GM19468 (cell line): ENCODE measurements at regions not wholly inside any gene's neighbourhood (a gene's known extent, or its start where the extent isn't known, plus 50 kb on each side); places are given as distances from the start of the nearest gene placed in this dataset.

Experiments used
- ATAC-seq: cut with Tn5 transposase; IDR thresholded peaks from one replicate; pipeline ENCODE4 v1.9.1; 2021; ENCODE audit warnings: mild to moderate bottlenecking, moderate library complexity, moderate number of reproducible peaks; ENCODE audit not compliant: unreplicated experiment; ENCODE audit errors: extremely low read depth

DNA sequence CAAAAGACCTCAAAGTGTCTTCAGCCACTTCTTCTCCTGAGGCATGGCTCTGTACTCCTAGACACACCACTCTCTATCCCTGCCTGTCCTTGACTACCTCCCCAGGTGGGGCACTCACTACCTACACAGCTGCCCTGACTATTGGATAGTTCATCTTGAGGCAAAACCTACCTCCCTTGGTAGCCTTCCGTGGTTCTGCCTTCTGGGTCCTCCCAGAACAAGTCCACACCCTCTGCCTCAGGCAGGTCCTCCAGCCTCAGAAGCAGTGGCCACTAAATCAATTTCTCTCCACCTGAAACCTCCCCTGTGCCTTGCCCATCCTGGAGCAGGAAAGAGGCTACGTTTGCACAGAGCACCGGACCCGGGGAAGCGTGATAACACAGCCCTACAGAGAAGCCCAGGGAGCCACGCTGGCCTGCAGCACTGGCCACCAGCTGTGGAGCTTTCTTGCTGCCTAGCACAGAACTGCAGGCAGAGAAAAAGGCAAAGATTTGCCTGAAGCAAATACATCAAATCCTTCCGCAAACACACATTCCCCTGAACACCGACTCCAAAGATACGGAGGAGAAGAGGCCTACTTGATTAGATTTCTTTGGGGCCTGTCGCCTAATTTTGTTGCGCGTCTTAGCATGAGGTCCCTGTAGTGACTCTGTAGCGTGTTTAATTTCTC, 141.8 kb downstream of the C9orf50 start:
- no peak for ATAC-seq

DNA sequence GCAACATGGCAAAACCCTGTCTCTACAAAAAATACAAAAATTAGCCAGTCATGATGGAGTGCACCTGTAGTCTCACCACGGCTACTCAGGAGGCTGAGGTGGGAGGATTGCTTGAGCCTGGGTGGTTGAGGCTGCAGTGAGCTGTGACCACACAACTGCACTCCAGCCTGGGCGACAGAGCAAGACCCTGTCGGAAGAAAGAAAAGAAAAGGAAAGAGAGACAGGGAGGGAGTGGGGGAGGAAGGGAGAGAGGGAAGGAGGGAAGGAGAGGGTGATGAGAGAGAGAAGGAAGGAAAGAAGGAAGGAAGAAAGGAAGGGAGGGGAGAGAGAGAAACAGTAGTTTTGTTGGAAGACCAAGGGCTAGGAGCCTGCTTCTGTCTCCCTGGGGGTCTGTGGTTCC, 142.4 kb downstream of the C9orf50 start:
- ATAC-seq, result no peak

DNA sequence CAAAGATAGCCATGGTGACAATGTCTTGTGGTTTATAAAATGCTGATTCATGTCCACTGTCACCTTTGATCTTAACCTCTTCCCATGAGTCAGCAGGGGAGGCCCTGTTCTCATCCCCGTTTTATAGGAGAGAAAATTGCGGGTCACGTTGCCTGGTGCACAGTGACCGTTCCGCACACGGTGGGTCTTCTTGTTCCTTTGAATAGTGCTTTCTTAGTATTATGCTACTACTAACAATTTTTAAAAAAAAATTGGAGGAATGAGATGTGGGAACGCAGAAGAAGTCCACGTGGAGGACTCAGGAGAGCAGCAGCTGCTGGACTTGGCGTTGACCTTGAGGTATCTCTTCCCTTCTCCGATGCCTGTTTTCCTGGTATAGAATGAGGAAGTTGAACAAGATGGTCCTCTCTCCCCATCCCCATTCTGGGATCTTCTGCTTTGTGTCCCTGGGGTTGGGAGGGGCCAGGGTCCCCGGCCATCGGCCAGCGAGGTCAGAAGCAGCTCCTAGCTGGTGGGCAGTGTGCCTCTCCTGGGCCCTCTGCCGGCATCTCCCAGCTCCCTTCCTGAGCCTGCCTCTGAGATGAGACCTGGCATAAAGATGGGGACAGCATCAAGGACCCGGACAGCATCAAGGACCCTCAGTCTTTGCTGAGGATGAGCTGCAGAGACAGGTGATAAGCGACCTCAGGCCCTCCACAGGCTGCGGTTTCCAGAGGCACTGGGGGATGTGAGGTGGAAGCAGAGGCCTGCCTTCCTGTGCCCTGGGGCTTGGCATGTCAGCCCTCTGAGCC, 143.9 kb downstream of the C9orf50 start:
- ATAC-seq, result no peak

DNA sequence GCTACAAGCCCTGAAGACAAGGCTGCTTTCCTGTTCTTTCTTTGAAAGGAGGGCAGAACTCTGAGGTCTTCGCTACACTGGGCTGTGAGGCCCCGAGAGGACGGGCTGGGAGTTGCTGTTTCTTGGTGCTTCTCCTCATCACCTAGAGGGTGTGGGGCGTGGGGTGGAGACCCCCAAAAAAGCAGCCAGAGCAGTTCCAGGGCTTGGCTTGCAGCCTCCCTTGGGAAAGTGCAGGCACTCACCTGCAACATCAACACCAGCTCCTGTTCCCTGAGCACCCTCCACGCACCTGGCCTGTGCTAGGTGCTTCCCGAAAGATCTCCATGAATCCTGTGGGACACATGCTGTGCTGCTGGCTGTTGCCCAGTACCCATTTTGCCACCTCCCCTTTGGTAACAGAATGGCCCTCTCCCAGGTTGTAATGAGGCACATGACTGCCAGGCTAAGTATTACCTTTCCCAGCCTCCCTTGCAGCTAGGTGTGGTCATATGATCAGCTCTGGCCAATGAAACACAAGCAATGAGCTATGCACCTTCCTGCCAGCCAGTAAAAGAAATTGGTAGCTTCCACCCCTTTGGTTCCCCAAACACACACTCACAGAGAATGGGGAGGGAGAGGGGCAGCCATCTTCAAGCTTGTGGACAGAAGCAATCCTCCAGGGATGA, 146.0 kb downstream of the C9orf50 start:
- ATAC-seq, result no peak

DNA sequence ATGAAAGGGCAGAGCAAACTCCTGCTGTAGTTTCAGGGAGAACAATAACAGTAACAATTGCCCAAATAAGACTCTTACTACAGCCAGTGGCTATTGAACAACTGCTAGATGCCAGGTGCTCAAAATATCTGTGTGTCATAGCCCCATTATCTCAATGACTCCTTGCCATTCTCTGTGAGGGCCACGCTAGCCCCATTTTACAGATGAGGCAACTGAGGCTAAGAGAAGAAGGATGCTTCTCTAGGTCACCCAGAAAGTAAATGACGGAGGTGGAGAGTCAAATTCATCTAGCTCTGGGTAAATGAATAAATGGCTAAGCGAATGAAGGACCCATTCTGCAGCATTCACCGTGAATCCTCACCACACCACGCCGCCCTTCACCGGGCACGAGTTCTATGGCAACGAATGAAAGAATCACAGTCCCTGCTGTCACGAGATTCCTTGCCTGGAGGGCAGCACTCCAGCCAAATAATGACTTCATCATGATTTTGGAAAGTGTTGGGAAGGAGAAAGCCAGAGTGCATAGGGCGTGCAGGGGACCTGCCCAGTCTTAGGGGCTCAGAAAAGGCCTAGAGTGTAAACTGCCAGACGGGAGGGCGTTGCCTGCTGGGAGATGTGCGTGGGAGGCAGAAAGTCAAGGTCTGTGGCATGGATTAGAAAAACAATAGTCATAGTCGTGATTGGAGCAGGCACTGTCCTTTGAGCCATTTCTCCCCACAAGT, 147.2 kb downstream of the C9orf50 start:
- no peak for ATAC-seq

DNA sequence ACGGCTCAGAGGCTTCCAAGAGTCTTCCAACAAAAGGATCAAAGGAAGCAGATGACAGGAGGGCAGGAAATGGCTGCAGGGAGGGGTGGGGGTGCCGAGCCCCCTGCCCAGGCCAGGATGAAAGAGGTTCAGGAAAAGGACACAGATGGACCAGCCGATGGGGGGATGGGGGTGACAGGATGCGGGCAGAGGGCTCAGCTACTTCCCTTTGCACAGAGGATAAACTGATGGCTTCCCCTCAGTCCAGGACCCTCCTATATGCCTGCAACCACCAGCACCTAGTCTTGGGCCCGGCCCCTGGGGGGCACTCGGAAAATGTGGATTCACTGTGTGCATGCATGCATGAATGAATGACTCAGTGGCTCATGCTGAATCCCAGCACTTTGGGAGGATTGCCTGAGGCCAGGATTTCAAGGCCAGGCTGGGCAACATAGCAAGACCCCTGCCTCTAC, 148.2 kb downstream of the C9orf50 start:
- ATAC-seq, result no peak

DNA sequence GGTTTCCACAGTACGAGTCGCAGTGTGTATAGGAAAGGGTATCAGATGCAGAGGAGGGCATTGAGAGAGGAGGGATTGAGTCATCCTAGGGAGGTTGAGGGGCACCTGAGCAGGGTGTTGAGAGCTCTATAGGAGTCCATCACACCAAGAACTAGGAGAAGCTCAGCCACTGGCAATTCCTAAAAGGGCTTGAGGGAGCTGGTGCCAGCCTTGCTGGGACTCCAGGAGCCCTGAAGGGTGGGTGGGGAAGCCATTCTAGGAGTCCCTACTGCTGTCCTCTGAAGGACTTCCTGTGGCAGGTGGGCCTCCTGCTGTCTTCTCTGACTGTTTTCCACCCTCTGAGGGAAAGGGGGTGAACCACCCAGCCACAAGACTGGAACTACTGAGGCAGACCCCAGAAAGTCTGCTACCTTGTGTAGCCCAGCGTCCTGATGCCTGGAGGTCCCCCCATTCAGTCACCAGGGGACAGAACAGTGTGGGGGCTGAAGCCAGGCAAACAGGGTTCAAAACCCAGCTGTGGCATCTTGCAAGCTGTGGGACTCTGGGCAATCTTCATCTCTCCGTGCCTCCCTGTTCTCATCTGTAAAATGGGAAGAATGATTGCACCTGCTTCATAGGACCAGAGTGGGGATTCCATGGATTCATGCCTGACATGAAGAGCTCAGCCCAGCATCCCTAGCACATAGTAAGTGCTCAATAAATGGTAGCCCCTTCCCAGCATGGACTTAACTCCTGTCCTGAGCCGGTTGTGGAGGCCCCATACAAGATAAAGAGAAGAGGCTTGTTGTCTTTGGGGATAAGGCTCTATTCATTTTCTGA, 149.5 kb downstream of the C9orf50 start:
- no peak for ATAC-seq

DNA sequence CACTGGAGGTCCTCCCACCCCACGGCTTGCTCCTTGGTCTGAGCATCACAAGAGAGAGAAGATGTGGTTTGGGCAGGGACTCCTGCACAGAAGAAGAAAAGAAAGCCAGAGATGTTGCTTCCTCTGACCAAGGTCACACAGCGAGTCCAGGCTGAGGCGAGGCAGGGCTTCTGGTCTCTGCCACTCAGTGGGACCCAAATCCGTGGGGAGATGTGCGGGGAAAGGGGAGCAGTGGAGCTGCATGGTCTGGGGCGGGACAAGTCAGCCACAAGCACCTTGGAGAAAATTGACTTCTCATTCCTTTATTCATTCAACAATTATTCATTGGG, 150.9 kb downstream of the C9orf50 start:
- ATAC-seq, result no peak

DNA sequence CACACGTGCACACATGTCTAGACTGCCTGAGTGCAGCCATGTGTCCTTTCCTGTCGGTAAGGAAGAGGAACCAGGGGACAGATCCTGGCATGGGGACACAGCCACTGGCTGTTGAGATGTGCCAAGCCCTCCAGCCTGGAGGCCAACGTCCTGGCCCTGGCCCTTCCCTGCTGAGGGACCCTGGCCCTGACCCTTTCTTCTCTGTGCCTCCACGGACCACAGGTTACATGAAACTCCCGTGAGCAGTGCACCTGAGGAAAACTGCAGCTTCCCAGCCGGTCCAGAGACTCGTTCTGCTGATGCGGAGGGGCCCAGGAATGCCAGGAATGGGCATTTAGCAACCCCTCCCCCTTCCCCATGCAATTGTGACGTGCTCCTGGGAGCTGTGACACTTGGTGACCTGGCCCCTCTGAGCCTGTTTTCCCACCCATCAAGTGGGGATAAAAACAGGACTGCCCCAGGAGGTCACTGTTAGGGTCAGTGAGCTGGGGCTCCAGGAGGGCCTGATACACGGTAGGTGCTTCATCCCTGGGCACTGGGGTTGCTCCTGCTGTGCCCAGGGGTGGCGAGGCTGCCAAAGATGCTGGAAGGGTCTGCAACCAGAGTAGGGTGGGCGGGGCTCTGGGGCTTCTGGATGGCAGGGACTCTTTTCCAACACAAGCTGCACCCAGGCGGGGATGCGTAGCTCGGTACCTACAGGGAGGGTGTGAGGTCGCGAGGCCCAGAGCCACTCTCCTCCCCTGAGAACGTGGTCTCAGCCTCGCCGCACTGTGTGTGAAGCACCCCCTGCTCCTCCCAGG, 151.5 kb downstream of the C9orf50 start:
- ATAC-seq, result no peak

DNA sequence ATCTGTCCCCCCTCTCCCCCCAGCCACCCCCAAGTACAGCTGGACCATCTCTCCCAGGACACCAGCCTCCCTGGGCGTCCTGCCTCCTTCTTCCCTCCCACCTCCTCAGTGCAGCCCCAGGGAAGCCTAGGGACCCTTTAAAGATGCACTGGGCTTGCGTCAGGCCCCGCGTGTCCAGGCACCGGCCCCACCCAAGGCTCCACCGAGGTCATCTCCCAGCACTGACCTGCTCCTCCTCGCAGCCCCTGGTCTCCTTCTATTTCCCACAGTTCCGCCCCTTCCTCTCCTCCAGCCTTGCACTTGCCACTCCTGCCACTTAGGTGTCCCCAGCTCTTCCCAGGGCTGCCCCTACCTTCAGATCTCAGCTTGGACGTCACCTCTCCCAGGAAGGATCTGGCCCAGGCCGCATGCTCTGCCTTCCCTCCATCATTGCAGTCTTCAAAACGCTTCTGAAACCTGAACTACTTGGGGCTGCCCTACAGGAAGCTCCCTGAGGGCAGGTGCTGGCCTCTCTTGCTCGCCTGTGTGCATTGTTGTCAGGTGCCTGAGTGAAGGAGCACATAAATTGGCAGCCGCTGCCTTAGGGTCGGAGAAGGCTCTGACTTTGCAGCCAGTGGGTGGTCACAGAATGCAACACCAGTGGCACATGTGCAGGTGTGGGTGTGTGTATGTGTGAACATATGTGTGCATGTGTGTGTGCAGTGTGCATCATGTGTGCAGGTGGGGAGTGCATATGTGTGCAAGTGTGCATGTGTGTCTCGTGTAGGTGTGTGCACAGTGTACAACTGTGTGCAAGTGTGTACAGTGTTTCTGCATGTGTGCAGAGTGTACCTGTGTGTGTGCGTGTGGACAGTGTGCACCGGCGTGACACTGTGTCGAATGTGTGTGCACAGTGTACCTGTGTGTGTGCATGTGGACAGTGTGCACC, 152.9 kb downstream of the C9orf50 start:
- ATAC-seq, result no peak

DNA sequence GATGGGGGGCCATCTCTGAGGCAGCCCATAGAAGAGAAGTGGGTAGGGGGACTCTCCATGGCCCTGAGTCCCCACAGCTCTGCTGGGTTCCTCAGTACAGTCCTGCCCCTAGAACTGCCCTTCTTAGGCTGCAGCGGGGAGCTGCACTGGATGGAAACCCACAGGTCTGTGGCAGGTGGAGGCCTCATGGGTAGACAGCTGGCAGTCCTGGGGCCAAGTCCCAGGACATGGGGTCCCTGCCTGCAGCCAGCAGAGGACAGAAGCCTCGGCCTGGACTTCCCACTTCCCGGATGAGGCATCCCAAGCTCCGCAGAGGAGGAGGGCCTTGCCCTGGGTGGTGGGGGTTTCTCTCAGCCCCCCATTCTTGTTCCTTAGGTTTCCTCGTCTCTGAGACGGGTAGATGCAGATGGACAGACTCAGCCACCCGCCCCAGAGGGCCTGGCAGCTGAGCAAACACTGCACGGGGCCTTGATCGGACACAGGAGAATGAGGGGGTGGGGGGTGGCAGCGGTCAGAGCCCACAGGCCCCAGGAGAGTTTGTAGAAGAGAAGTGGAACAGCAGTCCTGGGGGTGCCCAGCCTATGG, 153.8 kb downstream of the C9orf50 start:
- no peak for ATAC-seq

DNA sequence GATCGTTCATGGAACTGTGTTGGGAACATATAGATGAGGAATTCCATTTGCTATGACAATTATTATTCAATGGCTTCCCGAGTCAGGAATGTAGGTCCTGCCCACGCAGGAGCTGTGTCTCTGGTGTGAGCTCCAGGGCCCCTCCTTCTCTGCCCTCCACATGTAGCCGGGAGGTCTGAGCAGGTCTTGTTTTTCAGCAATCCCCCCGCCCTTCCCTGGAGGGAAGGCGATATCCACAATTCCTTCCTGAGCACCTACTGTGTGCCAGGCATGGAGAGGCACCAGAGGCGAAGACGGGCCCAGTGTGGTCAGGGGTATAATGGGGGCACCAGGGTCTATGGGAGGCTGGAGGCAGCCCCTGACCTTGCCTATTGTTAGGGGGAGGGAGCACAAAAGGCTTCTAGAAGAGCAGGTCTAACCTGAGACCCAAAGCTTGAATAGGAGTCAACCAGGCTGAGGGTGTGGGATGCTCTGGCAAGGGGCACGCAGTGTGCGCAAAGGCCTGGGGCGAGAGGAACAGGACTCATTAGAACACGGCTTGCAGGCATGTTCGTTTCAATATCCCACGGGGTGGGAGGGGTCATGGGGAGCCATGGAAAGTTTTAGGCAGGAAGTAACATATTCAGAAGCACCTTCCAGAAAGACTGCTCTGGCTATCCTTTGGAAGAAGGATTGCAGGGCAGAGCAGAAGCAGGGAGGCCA, 154.9 kb downstream of the C9orf50 start:
- ATAC-seq, result no peak

DNA sequence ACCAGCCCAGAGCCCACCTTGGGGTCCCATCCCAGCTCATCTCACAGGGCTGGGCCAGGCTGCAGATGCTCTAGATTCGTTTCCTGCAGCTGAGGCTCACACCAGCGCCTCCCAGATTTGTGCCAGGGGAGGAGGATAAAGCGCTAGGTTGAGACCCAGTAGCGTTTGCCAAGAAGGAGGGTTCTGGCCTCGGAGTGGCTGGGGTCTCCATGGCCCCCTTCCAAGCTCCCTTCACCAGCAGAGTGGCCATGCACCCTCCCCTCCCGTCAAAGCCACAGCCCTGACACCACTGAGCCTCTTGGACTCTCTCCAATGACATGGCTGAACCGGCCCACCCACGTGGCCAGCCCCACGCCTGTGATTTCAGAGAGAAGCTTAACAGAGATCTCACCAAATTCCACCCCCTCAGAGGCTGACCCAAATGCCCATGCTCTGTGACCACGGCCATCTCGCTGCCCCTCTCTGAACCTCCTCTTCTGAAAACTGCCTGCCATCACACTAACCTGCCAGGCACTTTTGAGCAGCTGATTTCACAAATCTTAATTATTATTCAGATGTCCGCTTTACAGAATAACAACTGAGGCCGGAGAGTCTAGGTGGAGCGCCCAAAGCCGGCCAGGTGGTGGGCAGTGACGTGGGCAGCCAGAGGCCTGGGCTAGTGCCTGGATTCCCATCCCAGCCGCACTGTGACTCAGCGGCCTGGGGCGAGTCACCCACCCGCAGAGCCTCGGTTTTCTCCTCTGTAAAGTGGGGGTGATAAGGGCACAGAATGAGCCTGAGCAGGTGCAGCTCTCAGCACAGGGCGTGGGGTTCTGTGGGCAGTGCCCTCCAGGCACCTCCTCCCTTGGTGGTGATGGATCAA, 155.7 kb downstream of the C9orf50 start:
- ATAC-seq, result no peak

DNA sequence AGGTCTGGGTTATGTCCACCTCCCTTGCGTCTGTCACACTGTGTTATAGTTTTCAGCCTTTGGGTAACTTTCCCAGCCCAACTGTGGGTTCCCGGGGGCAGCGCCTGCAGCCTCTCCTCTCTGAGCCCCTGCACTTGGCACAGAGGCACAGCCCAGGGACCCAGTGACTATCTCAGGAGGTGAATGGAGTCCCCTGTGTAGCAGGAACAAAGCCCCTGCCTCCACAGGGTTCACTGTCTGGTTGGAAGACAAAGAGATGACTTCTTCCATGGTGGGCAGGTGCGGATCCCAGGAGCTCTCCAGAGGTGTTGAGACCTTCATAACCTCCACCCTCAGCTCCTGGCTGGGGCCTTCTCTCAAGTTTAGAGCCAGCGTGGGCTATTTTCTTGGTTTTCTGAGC, 156.9 kb downstream of the C9orf50 start:
- no peak for ATAC-seq

DNA sequence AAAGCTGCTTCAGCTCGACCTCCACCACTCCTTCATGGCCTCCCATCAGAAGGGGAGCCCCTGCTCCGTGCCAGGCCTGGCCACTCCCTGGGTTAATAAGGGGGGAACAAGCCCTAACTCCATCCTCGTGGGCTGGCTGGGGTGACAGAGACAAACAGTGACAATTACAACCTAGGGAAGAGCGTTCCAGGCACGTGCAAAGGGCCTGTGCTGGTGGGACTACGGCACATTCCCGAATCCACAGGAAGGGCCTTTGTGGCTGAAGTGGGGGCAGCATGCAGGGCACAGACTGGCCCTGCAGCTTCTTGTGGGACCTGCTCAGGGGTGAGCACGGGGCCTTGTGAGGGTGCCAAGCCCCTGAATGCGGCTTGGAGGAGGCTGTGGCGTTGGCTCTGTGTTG, 157.4 kb downstream of the C9orf50 start:
- no peak for ATAC-seq

DNA sequence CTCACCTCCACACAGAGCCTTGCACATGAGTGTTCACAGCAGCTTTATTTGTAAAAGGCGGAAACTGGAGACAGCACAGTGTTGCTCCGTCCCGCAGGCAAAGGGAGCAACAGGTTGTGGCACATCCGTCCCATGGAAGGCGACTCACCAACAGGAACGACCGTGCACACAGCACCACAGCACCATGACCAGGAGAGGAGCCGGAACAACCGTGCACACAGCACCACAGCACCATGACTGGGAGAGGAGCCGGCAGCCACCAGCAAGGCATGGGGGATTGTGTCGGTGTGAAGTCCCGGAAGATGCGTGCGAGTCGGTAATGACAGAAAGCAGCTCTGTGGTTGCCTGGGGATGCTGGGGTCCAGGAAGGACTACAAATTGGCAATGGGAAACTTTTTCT, 158.5 kb downstream of the C9orf50 start:
- no peak for ATAC-seq
